Neuronal stem cell (in vitro differentiated cells): ENCODE measurements at regions not wholly inside any gene's neighbourhood (a gene's known extent, or its start where the extent isn't known, plus 50 kb on each side); places are given as distances from the start of the nearest gene placed in this dataset.
"Not testable (repeated sequence)": the region's sequence is repeated elsewhere in the genome, so short reads cannot be mapped to it uniquely, and the experiment has no call there.

ENCODE experiments used
- DNase-seq: peaks from one replicate; pipeline ENCODE4 v3.0.0-alpha.2; 2013; ENCODE audit warnings: low spot score
- H2AFZ ChIP-seq: one replicate; pipeline ENCODE4 v1.6.1; 2013; ENCODE audit warnings: mild to moderate bottlenecking, low read length, inconsistent platforms
- H2AK5ac ChIP-seq: 2 replicates; pipeline ENCODE4 v1.6.1; 2013; ENCODE audit warnings: low read depth, mild to moderate bottlenecking, inconsistent platforms, low read length, moderate library complexity, mixed read lengths
- H2BK120ac ChIP-seq: 2 replicates; pipeline ENCODE4 v1.6.1; 2013; ENCODE audit warnings: low read depth, mild to moderate bottlenecking, inconsistent platforms, low read length, moderate library complexity, mixed read lengths
- H2BK12ac ChIP-seq: one replicate; pipeline ENCODE4 v1.6.1; 2013; ENCODE audit warnings: low read length, inconsistent platforms
- H2BK15ac ChIP-seq: 2 replicates; pipeline ENCODE4 v1.6.1; 2013; ENCODE audit warnings: mild to moderate bottlenecking, low read length, inconsistent platforms, mixed read lengths
- H2BK5ac ChIP-seq: one replicate; pipeline ENCODE4 v1.6.1; 2013; ENCODE audit warnings: inconsistent platforms, mild to moderate bottlenecking, low read length, moderate library complexity
- H3K14ac ChIP-seq: one replicate; pipeline ENCODE4 v1.6.1; 2013; ENCODE audit warnings: low read length, inconsistent platforms
- H3K18ac ChIP-seq: 2 replicates; pipeline ENCODE4 v1.6.1; 2013; ENCODE audit warnings: low read length, inconsistent platforms
- H3K23ac ChIP-seq: 2 replicates; pipeline ENCODE4 v1.6.1; 2013; ENCODE audit warnings: low read depth, mild to moderate bottlenecking, mixed read lengths, low read length, inconsistent platforms; ENCODE audit not compliant: poor library complexity
- H3K27ac ChIP-seq: replicated peaks from 3 replicates; pipeline ENCODE4 v1.5.1; 2013; ENCODE audit warnings: low read length, inconsistent platforms
- H3K27me3 ChIP-seq, 3 experiments: 2 replicates each; pipeline ENCODE4 v1.6.1; 2013; ENCODE audit warnings: low read length in 3 of 3, mild to moderate bottlenecking in 2 of 3, inconsistent platforms in 1 of 3, low read depth in 1 of 3, mixed read lengths in 1 of 3, moderate library complexity in 1 of 3; ENCODE audit not compliant: control insufficient read depth in 3 of 3, insufficient read depth in 3 of 3
- H3K36me3 ChIP-seq, 2 donors: replicated peaks in 1 of 2; 2 replicates each; pipeline ENCODE4 v1.6.1; 2013; ENCODE audit warnings: low read length in 2 of 2; ENCODE audit not compliant: control insufficient read depth in 2 of 2, insufficient read depth in 2 of 2
- H3K4ac ChIP-seq: 2 replicates; pipeline ENCODE4 v1.6.1; 2013; ENCODE audit warnings: inconsistent platforms, mild to moderate bottlenecking, low read length, moderate library complexity
- H3K4me1 ChIP-seq, 2 donors: 1 replicate in 1 of 2; 2 replicates in 1 of 2; pipeline ENCODE4 v1.6.1; 2013; ENCODE audit warnings: low read length in 2 of 2, low read depth in 1 of 2; ENCODE audit not compliant: control insufficient read depth in 2 of 2, insufficient read depth in 1 of 2
- H3K4me2 ChIP-seq: one replicate; pipeline ENCODE4 v1.6.1; 2013; ENCODE audit warnings: mild to moderate bottlenecking, low read length, inconsistent platforms; ENCODE audit not compliant: insufficient read depth, poor library complexity, severe bottlenecking
- H3K4me3 ChIP-seq, 2 donors: 2 replicates each; pipeline ENCODE4 v1.5.1; 2013; ENCODE audit warnings: low read length in 2 of 2, mild to moderate bottlenecking in 2 of 2, inconsistent platforms in 1 of 2, moderate library complexity in 1 of 2
- H3K79me1 ChIP-seq: one replicate; pipeline ENCODE4 v1.6.1; 2013; ENCODE audit warnings: low read depth, mild to moderate bottlenecking, inconsistent platforms, low read length, moderate library complexity
- H3K9ac ChIP-seq: one replicate; pipeline ENCODE4 v1.6.1; 2013; ENCODE audit warnings: mild to moderate bottlenecking, low read depth, low read length, inconsistent platforms; ENCODE audit not compliant: poor library complexity
- H3K9me3 ChIP-seq, 2 donors: replicated peaks in 1 of 2; 2 replicates each; pipeline versions ENCODE3 to v1.6.1; 2013; ENCODE audit warnings: low read length in 2 of 2, mild to moderate bottlenecking in 2 of 2, inconsistent platforms in 1 of 2, low read depth in 1 of 2, mixed read lengths in 1 of 2, moderate library complexity in 1 of 2; ENCODE audit not compliant: control insufficient read depth in 2 of 2, insufficient read depth in 1 of 2
- H4K8ac ChIP-seq: one replicate; pipeline ENCODE4 v1.6.1; 2013; ENCODE audit warnings: low read depth, mild to moderate bottlenecking, inconsistent platforms, low read length, moderate library complexity
- H4K91ac ChIP-seq: one replicate; pipeline ENCODE4 v1.6.1; 2013; ENCODE audit warnings: low read length, low read depth, mild to moderate bottlenecking, inconsistent platforms; ENCODE audit not compliant: poor library complexity
- WGBS, 2 donors: extraction: QIAGEN DNeasy Blood & Tissue Kit; methylation state at CpG; one replicate each; pipeline ENCODE4 v1.1.7; 2013; ENCODE audit warnings: missing lambda C conversion rate in 2 of 2, mixed read lengths in 1 of 2; ENCODE audit not compliant: insufficient read length in 2 of 2, insufficient replicate concordance in 1 of 2; ENCODE audit errors: extremely low coverage in 2 of 2; 5-methylcytosine and 5-hydroxymethylcytosine counted together

- Histone ChIP-seq H3K9ac (no peak overlapping the region), H3K36me3 (no peaks in the 10 kb centered on the region), H2BK15ac (no peak overlapping the region), H3K4me1 (peaks cover 0 to 6% of the 10 kb centered on the region in 2 donors), H4K91ac (no peak overlapping the region), H2BK5ac (no peak overlapping the region), H3K4ac (no peak overlapping the region), H2AFZ (peak overlapping the region; percentile 49), H3K79me1 (no peaks in the 10 kb centered on the region), H3K9me3 (peaks cover 0 to 2% of the 10 kb centered on the region in 2 donors), H3K23ac (no peak overlapping the region), H2AK5ac (no peak overlapping the region), H2BK120ac (no peak overlapping the region), H3K27me3 (no peaks in the 10 kb centered on the region), H3K27ac (no peak overlapping the region), H3K18ac (peak overlapping the region; percentile 76), H3K14ac (no peak overlapping the region), H3K4me2 (no peak overlapping the region), H3K4me3 (no peak overlapping the region), H2BK12ac (peak overlapping the region; percentile 33), H4K8ac (no peak overlapping the region)
- no peak for DNase-seq
- no CpG with 5 or more reads among the region's 29 CpGs for WGBS, 2 donors
These were observed 59.7 kb downstream of the RNF112 start for GRCh38 chr17:19470530-19471261.

DNA sequence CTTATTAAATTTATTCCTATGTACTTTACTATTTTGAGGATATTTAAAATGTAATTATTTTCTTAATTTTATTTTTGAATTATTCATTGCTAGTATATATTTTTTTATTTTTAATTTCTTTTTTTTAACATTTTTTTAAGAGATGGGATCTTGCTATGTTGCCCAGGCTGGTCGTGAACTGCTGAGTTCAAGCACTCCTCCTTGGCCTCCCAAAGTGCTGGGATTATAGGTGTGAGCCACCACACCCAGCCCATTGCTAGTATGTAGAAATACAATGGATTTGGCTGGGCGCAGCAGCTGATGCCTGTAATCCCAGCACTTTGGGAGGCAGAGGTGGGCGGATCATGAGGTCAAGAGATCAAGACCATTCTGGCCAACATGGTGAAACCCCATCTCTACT is 59.2 kb upstream of the SLC47A1 start:
- not testable (repeated sequence) for H2BK120ac ChIP-seq, DNase-seq
- WGBS, 2 donors: no CpG with 5 or more reads among the region's 3 CpGs

GRCh38 chr17:19475800-19476199 is 57.9 kb upstream of the SLC47A1 start:
- not testable (repeated sequence) for H3K14ac ChIP-seq, H4K8ac ChIP-seq, H3K23ac ChIP-seq, H3K4ac ChIP-seq, H3K36me3 ChIP-seq, H3K9ac ChIP-seq, H3K4me3 ChIP-seq, H3K79me1 ChIP-seq, H2BK12ac ChIP-seq, H2BK120ac ChIP-seq, H2AK5ac ChIP-seq, H2AFZ ChIP-seq, DNase-seq, H3K27me3 ChIP-seq, H3K4me2 ChIP-seq, H4K91ac ChIP-seq, H2BK15ac ChIP-seq, H3K4me1 ChIP-seq, H3K27ac ChIP-seq, H3K9me3 ChIP-seq, H2BK5ac ChIP-seq, H3K18ac ChIP-seq
- no CpG with 5 or more reads among the region's 31 CpGs for WGBS, 2 donors

More for the DNA sequence above, 59.2 kb upstream of the SLC47A1 start:
- H2BK12ac ChIP-seq, H4K8ac ChIP-seq, H2BK15ac ChIP-seq, H3K23ac ChIP-seq, H3K4me2 ChIP-seq, H2AK5ac ChIP-seq, H2BK5ac ChIP-seq, H3K18ac ChIP-seq, H3K4me1 ChIP-seq, H2AFZ ChIP-seq, H3K4me3 ChIP-seq, H3K9ac ChIP-seq, H3K27me3 ChIP-seq, H3K4ac ChIP-seq, H3K14ac ChIP-seq, H3K27ac ChIP-seq, H3K9me3 ChIP-seq, H3K36me3 ChIP-seq, H3K79me1 ChIP-seq, H4K91ac ChIP-seq: not testable (repeated sequence)

DNA sequence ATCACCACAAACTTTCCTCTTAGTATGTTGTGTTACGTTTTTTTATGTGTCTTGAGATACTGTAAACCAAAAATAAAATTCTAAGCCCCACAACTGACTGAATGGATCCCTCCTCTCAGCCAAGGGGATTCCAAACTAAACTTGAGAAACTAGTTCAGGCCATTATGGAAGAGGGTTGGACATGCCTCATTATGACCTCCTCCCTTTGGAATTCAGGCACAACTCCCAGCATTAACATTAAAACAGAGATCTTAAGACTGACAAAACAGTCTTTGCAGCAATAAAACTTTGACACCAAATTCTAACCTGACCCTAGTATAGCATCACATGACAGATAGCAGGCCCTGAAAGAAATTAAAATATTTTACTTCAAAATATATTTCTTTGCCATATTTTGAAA is 51.1 kb upstream of the SLC47A1 start:
- no peak for DNase-seq
- no peak overlapping the region for H4K8ac ChIP-seq
- H3K4me2 ChIP-seq: no peak overlapping the region
- WGBS, 2 donors: no CpG with 5 or more reads among the region's 1 CpG
- no peak overlapping the region for H2BK15ac ChIP-seq
- H2BK12ac ChIP-seq: no peak overlapping the region
- no peak overlapping the region for H2AK5ac ChIP-seq
- no peaks in the 10 kb centered on the region for H3K36me3 ChIP-seq
- H3K23ac ChIP-seq: no peak overlapping the region
- no peak overlapping the region for H3K4me3 ChIP-seq
- H2AFZ ChIP-seq: no peak overlapping the region
- no peak overlapping the region for H4K91ac ChIP-seq
- no peak overlapping the region for H2BK120ac ChIP-seq
- no peak overlapping the region for H3K4ac ChIP-seq
- H2BK5ac ChIP-seq: no peak overlapping the region
- H3K9me3 ChIP-seq: peaks cover 0 to 1% of the 10 kb centered on the region in 2 donors
- no peak overlapping the region for H3K27ac ChIP-seq
- no peaks in the 10 kb centered on the region for H3K79me1 ChIP-seq
- H3K9ac ChIP-seq: no peak overlapping the region
- H3K18ac ChIP-seq: no peak overlapping the region
- no peaks in the 10 kb centered on the region for H3K27me3 ChIP-seq
- H3K4me1 ChIP-seq: peaks cover 0 to 4% of the 10 kb centered on the region in 2 donors
- no peak overlapping the region for H3K14ac ChIP-seq
